Thyroid gland (tissue), 4 donors: ENCODE measurements at regions not wholly inside any gene's neighbourhood (a gene's known extent, or its start where the extent isn't known, plus 50 kb on each side); places are given as distances from the start of the nearest gene placed in this dataset.

Source experiments
- CTCF ChIP-seq, 6 experiments: fragments of 200-600 bp in 3 of 6; fragments of 450-650 bp in 3 of 6; sonication (generic) in 3 of 6; IDR thresholded peaks; one replicate each; pipeline ENCODE4 v1.5.1; 2016 to 2019; ENCODE audit warnings: antibody characterized with exemption in 6 of 6, mild to moderate bottlenecking in 2 of 6, inconsistent platforms in 1 of 6, moderate library complexity in 1 of 6
- POLR2A ChIP-seq, 2 donors: fragments of 450-650 bp; IDR thresholded peaks; one replicate each; pipeline ENCODE4 v1.6.1; 2017; ENCODE audit warnings: antibody characterized with exemption in 2 of 2, mild to moderate bottlenecking in 2 of 2, moderate library complexity in 1 of 2

DNA sequence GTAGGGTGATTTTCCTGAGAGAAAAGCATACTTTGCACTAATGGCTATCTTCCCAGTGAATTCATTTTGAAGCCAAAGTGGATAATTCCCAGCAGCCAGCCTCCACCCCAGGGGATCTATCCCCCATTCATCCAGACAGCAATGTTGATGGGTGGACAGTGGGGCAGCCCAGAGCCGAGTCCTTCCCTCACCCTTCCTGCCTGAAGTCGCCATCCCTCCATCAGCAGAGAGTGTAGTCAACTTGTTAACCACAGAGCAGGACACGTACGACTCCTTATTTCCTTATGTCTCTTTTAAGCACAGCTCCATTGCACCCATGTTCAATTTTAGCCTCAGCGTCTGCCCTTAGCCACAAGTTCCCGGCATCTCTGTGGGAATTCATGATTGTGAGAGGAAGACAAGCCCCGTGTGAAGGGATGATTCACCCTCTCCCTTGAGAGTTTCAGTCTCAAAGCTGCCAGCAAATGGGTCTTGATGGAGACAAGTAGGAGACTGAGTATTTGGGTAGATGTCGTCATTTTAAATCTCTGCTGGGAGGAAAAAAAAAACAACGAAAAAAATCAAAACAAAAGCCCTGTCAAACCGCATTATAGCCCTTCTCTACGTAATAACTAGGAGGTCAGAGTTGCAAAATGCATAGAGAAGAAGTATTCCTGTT is 58.3 kb upstream of the MEDAG start:
- TF ChIP-seq CTCF (IDR thresholded peaks at IDR 0.05) (no peak), POLR2A (IDR thresholded peaks at IDR 0.05) (no peak)
